GM12864 (cell line): ENCODE measurements at regions not wholly inside any gene's neighbourhood (a gene's known extent, or its start where the extent isn't known, plus 50 kb on each side); places are given as distances from the start of the nearest gene placed in this dataset.

ENCODE experiments used
- DNase-seq: peaks from one replicate; pipeline ENCODE4 v3.0.0-alpha.2; 2011; ENCODE audit warnings: low read depth
- H3K4me3 ChIP-seq: 2 replicates; pipeline ENCODE4 v1.5.1; 2011; ENCODE audit warnings: mild to moderate bottlenecking, low read depth, low read length, control low read depth
- TF ChIP-seq, protein P1 (sequence below): IDR thresholded peaks from 2 replicates; pipeline ENCODE4 v1.5.1; 2011; ENCODE audit warnings: low read depth, mild to moderate bottlenecking, moderate library complexity, low read length, control low read depth, inconsistent platforms; ENCODE audit errors: missing control alignments

DNA sequence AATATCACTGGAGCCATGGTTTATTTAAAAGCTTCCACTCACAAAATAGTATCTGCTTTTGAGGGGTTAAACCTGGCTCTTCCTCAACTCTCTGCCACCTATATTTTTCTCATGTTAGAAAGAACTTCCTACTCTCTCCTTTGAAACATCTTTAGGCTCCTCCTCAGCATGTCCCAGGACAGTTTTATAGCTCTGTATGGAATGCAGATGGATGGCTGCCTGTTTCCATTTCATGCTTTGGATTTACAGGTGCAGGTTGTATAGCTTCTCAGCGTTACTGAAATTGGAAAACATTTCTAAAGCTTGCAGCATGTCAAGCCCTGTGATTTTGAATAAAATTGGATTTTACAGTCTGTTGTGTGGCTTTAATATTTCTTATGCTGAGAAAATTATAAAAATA lies 314.0 kb downstream of the NDFIP2 start:
- no peak overlapping the region for H3K4me3 ChIP-seq
- no peak for DNase-seq
- TF ChIP-seq, protein P1, sequence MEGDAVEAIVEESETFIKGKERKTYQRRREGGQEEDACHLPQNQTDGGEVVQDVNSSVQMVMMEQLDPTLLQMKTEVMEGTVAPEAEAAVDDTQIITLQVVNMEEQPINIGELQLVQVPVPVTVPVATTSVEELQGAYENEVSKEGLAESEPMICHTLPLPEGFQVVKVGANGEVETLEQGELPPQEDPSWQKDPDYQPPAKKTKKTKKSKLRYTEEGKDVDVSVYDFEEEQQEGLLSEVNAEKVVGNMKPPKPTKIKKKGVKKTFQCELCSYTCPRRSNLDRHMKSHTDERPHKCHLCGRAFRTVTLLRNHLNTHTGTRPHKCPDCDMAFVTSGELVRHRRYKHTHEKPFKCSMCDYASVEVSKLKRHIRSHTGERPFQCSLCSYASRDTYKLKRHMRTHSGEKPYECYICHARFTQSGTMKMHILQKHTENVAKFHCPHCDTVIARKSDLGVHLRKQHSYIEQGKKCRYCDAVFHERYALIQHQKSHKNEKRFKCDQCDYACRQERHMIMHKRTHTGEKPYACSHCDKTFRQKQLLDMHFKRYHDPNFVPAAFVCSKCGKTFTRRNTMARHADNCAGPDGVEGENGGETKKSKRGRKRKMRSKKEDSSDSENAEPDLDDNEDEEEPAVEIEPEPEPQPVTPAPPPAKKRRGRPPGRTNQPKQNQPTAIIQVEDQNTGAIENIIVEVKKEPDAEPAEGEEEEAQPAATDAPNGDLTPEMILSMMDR: no peak

- DNase-seq: no peak
- no peak overlapping the region for H3K4me3 ChIP-seq
- TF ChIP-seq, protein P1: no peak
Observed at GRCh38 chr13:79792716-79793115, 311.8 kb downstream of the NDFIP2 start.

DNA sequence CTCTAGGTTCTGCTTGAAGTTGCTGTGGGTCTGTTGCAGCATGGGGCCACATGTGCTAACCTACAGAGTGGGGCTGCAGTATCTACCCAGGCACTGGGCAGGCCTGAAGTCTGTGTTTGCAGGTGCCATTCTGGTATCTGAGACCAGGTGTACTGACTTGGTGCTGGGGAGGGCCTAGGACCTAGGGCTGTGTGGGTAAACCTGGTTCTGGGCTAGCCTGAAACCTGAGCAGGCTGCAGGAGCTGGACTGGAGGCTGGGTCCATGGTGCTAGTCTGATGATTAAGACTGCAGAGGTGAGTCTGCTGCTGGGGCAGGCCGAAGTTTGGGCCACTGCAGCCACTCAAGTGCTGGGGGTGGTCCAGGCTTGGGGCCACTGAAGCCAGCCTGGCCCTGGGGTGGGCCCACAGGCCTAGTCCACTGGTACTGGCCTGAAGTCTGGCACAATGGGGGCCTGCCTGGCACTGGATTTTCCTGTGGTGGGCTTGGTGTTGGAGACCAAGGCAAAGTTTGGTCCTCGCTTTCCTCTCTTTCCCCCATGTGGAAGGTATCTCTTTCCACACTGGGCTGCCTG lies 310.6 kb downstream of the NDFIP2 start:
- no peak overlapping the region for H3K4me3 ChIP-seq
- TF ChIP-seq, protein P1: no peak
- DNase-seq: no peak

DNA sequence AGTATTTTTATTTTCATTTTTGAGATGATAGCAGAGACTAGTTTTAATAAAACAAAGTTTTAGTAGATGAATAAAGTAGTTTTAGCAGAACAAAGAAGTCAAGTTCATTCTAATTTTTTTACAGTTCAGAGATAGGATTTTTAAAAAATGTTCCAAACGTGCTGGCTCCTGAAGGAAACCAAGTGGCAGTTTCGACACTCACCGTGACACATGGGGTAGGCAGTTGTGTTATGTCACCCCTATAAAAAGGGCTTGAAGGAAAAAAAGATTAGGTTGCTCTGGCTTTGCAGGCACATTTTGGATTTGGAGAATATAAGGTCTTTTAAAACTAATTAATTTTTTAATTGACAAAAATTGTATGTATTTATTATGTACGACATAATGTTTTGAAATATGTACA lies 305.2 kb downstream of the NDFIP2 start:
- H3K4me3 ChIP-seq: no peak overlapping the region
- TF ChIP-seq, protein P1: no peak
- DNase-seq: no peak

DNA sequence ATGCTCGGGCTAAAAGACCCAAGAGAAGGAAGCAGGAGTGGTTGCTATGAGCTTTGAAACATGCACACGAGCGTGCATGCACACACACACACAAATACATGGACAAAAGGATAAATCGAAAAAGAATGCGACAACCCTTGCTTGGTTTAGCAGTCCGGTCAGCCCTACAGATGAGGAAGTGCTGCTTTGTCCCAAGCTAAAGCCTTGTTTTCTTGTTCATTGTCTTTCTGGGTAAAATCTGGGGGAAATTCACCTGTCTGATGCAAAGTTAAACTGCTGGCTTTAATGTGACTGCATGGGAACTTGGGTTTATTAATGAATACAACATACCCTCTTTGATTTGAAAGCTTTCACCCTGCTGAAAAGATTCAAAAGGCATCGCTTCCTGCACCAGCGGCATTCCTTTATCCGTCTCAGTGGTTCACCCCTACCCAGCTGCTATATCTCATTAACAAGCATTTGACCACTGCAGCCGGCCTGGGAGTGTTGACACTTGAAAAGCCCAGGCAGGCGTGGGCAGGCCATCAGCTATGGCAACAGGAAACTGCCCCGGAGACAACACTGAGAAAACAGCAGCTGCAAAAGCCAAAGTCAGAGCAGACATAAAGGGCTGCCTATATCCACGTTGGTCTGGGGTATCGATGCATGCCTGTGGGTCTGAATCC lies 301.7 kb downstream of the NDFIP2 start:
- H3K4me3 ChIP-seq: no peak overlapping the region
- DNase-seq: no peak
- TF ChIP-seq, protein P1: no peak

- no peak for DNase-seq
- TF ChIP-seq, protein P1: no peak
- no peak overlapping the region for H3K4me3 ChIP-seq
Observed at GRCh38 chr13:79781829-79782540, 301.0 kb downstream of the NDFIP2 start.

- TF ChIP-seq, protein P1: no peak
- no peak for DNase-seq
- no peak overlapping the region for H3K4me3 ChIP-seq
Observed at GRCh38 chr13:79780240-79780639, 299.3 kb downstream of the NDFIP2 start.
